Osteocyte (in vitro differentiated cells): ENCODE measurements at regions not wholly inside any gene's neighbourhood (a gene's known extent, or its start where the extent isn't known, plus 50 kb on each side); places are given as distances from the start of the nearest gene placed in this dataset.

ENCODE experiments used
- DNase-seq: peaks from one replicate; pipeline ENCODE4 v3.0.0; 2021; ENCODE audit warnings: mixed read lengths; ENCODE audit not compliant: unreplicated experiment; ENCODE audit errors: extremely low spot score
- H3K27ac Mint-ChIP-seq: one replicate; pipeline ENCODE4 v1.8.0; 2021; ENCODE audit warnings: mild to moderate bottlenecking, mixed read lengths; ENCODE audit not compliant: unreplicated experiment
- H3K27me3 Mint-ChIP-seq: one replicate; pipeline ENCODE4 v1.8.0; 2021; ENCODE audit warnings: mixed read lengths; ENCODE audit not compliant: unreplicated experiment
- H3K36me3 Mint-ChIP-seq: one replicate; pipeline ENCODE4 v1.8.0; 2021; ENCODE audit warnings: mixed read lengths; ENCODE audit not compliant: unreplicated experiment
- H3K4me1 Mint-ChIP-seq: one replicate; pipeline ENCODE4 v1.8.0; 2021; ENCODE audit warnings: mixed read lengths; ENCODE audit not compliant: unreplicated experiment
- H3K4me3 Mint-ChIP-seq: one replicate; pipeline ENCODE4 v1.8.0; 2021; ENCODE audit warnings: mild to moderate bottlenecking, moderate library complexity, mixed read lengths; ENCODE audit not compliant: unreplicated experiment
- H3K9me3 Mint-ChIP-seq: one replicate; pipeline ENCODE4 v1.8.0; 2021; ENCODE audit warnings: mixed read lengths; ENCODE audit not compliant: unreplicated experiment
- CTCF ChIP-seq: fragments of 200-600 bp; sonication (generic); IDR thresholded peaks from 2 replicates; pipeline ENCODE4 v1.5.0; 2021; ENCODE audit warnings: antibody characterized with exemption, mild to moderate bottlenecking, moderate library complexity

DNA sequence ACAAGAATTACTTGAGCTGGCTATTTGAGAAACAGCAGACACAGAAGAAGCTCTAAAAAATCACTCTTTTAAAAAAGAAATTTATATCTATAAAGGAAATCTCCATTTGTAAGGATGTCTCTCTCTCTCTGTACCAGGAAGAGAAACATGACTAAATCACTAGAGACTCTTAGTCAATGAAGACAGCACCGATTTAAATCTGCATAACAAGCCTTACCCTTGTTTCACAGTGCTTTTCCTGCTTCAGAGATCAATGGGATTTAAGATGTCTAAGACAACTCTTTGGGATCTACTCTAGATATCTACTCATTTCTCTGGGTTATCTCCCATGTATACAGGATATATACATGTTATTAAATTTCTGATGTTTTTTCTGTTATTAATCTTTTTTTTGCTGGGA, 359.2 kb upstream of the RND3 start:
- Mint-ChIP-seq H3K27ac (no peak overlapping the region), H3K4me3 (no peak overlapping the region), H3K9me3 (peaks cover 19% of the 10 kb centered on the region), H3K27me3 (no peaks in the 10 kb centered on the region), H3K4me1 (no peaks in the 10 kb centered on the region), H3K36me3 (no peaks in the 10 kb centered on the region)
- no peak for TF ChIP-seq CTCF
- no peak for DNase-seq

GRCh38 chr2:150832686-150833085, 345.2 kb upstream of the RND3 start:
- Mint-ChIP-seq H3K36me3 (no peaks in the 10 kb centered on the region), H3K9me3 (no peaks in the 10 kb centered on the region)
- DNase-seq: no peak

GRCh38 chr2:150824118-150824517, 336.7 kb upstream of the RND3 start:
- no peaks in the 10 kb centered on the region for H3K36me3 Mint-ChIP-seq
- H3K4me3 Mint-ChIP-seq: no peak overlapping the region
- no peak for DNase-seq
- no peak overlapping the region for H3K27ac Mint-ChIP-seq
- H3K9me3 Mint-ChIP-seq: peaks cover 3% of the 10 kb centered on the region
- no peaks in the 10 kb centered on the region for H3K4me1 Mint-ChIP-seq
- H3K27me3 Mint-ChIP-seq: no peaks in the 10 kb centered on the region
- TF ChIP-seq CTCF: no peak

More at GRCh38 chr2:150832686-150833085, 345.2 kb upstream of the RND3 start:
- H3K27ac Mint-ChIP-seq: no peak overlapping the region
- H3K27me3 Mint-ChIP-seq: no peaks in the 10 kb centered on the region
- H3K4me1 Mint-ChIP-seq: no peaks in the 10 kb centered on the region
- no peak overlapping the region for H3K4me3 Mint-ChIP-seq
- TF ChIP-seq CTCF: no peak

GRCh38 chr2:150817422-150817821, 330.0 kb upstream of the RND3 start:
- DNase-seq: no peak
- H3K4me3 Mint-ChIP-seq: no peak overlapping the region
- TF ChIP-seq CTCF: no peak
- H3K9me3 Mint-ChIP-seq: no peaks in the 10 kb centered on the region
- no peak overlapping the region for H3K27ac Mint-ChIP-seq
- H3K27me3 Mint-ChIP-seq: no peaks in the 10 kb centered on the region
- no peaks in the 10 kb centered on the region for H3K4me1 Mint-ChIP-seq
- H3K36me3 Mint-ChIP-seq: no peaks in the 10 kb centered on the region

DNA sequence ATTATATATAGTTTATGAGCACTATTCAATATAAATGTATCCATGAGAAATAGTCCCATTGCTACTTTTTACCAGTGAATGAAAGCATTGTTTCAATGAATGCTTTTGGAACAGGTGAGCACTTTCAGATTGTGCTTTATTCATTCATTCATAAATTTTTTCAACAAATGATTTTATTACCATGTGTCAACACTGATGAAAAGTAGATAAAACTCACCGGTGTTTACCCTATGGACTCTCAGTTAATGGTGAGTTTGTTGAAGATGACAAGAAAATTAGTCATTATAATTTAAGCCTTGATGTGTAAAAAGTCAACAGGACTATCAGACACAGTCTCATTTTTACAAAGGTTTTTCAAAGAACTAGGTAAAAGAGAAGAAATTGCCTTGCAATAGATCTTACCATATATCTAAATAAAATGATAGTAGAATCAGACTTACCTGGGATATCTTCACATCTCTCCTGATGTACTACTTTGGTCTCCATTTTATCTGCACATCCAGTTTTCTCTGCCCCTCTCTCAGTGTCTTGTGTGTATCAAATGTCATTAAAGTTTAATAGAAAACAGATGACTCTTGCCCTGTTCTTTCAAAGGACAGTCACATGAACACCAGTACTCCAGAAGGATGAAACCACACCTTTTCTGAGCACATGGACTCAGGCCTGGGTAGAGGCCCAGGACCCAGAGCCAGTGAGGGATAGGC, 325.3 kb upstream of the RND3 start:
- TF ChIP-seq CTCF: no peak
- no peak for DNase-seq
- Mint-ChIP-seq H3K4me3 (no peak overlapping the region), H3K9me3 (no peaks in the 10 kb centered on the region), H3K36me3 (no peaks in the 10 kb centered on the region), H3K27me3 (no peaks in the 10 kb centered on the region), H3K4me1 (no peaks in the 10 kb centered on the region), H3K27ac (no peak overlapping the region)
